Loucy (cell line): ENCODE measurements at regions not wholly inside any gene's neighbourhood (a gene's known extent, or its start where the extent isn't known, plus 50 kb on each side); places are given as distances from the start of the nearest gene placed in this dataset.

Experiments used
- H2AFZ ChIP-seq: fragments of 200-600 bp; sonication (generic); 2 replicates; pipeline ENCODE4 v1.6.0; 2016; ENCODE audit warnings: antibody characterized with exemption, mild to moderate bottlenecking, low read length, moderate library complexity
- H3F3A ChIP-seq: fragments of 200-600 bp; 2 replicates; pipeline ENCODE4 v1.6.0; 2016; ENCODE audit warnings: antibody characterized with exemption, low read depth, mild to moderate bottlenecking
- H3K27me3 ChIP-seq: fragments of 200-600 bp; sonication (generic); 2 replicates; pipeline ENCODE4 v1.6.1; 2014; ENCODE audit warnings: low read length, mild to moderate bottlenecking; ENCODE audit not compliant: insufficient read depth, poor library complexity, severe bottlenecking
- H3K36me3 ChIP-seq: fragments of 200-600 bp; sonication (generic); 2 replicates; pipeline ENCODE4 v1.6.1; 2016; ENCODE audit warnings: low read length; ENCODE audit not compliant: insufficient read depth
- H3K4me1 ChIP-seq: fragments of 200-600 bp; sonication (generic); 2 replicates; pipeline ENCODE4 v1.5.1; 2014; ENCODE audit warnings: low read length, mild to moderate bottlenecking; ENCODE audit not compliant: insufficient read depth, poor library complexity, severe bottlenecking
- H3K4me2 ChIP-seq: fragments of 200-600 bp; sonication (generic); 2 replicates; pipeline ENCODE4 v1.6.0; 2014; ENCODE audit warnings: antibody characterized with exemption, low read length, low read depth, mild to moderate bottlenecking; ENCODE audit not compliant: poor library complexity, severe bottlenecking
- H3K4me3 ChIP-seq: fragments of 200-600 bp; sonication (generic); 2 replicates; pipeline ENCODE4 v1.5.1; 2014; ENCODE audit warnings: low read length, mild to moderate bottlenecking, mixed read lengths; ENCODE audit not compliant: poor library complexity, severe bottlenecking
- H3K79me2 ChIP-seq: fragments of 200-600 bp; sonication (generic); 2 replicates; pipeline ENCODE4 v1.6.1; 2014; ENCODE audit warnings: low read length; ENCODE audit not compliant: insufficient read depth
- H3K9ac ChIP-seq: fragments of 200-600 bp; sonication (generic); 2 replicates; pipeline ENCODE4 v1.6.0; 2014; ENCODE audit warnings: mild to moderate bottlenecking, low read depth, low read length, moderate library complexity; ENCODE audit not compliant: poor library complexity, severe bottlenecking
- H3K9me2 ChIP-seq: fragments of 200-600 bp; sonication (generic); replicated peaks from 2 replicates; pipeline ENCODE4 v1.6.1; 2016; ENCODE audit warnings: low read depth, low read length, mixed read lengths
- H3K9me3 ChIP-seq: fragments of 200-600 bp; sonication (generic); 2 replicates; pipeline ENCODE4 v1.6.1; 2014; ENCODE audit warnings: mild to moderate bottlenecking, antibody characterized with exemption, low read length, low read depth; ENCODE audit not compliant: insufficient read depth
- H4K20me1 ChIP-seq: fragments of 200-600 bp; sonication (generic); 2 replicates; pipeline ENCODE4 v1.6.0; 2014; ENCODE audit warnings: antibody characterized with exemption, low read length, mild to moderate bottlenecking; ENCODE audit not compliant: insufficient read depth, poor library complexity, severe bottlenecking
- CTCF ChIP-seq: fragments of 200-600 bp; sonication (generic); conservative IDR thresholded peaks from 2 replicates; pipeline ENCODE4 v1.5.1; 2014; ENCODE audit warnings: mild to moderate bottlenecking, antibody characterized with exemption, low read length
- EZH2phosphoT487 ChIP-seq: fragments of 200-600 bp; IDR thresholded peaks from 2 replicates; pipeline ENCODE4 v1.6.1; 2018; ENCODE audit warnings: antibody characterized with exemption, mild to moderate bottlenecking, moderate library complexity, borderline replicate concordance

- Histone ChIP-seq H3K9me3 (no peaks in the 10 kb centered on the region), H3K9ac (no peak overlapping the region), H3K4me2 (no peak overlapping the region), H3K36me3 (no peaks in the 10 kb centered on the region), H3K27me3 (no peaks in the 10 kb centered on the region), H3K9me2 (no peaks in the 10 kb centered on the region), H2AFZ (no peak overlapping the region), H3K79me2 (no peaks in the 10 kb centered on the region), H3K4me3 (no peak overlapping the region), H3F3A (no peaks in the 10 kb centered on the region), H4K20me1 (no peaks in the 10 kb centered on the region), H3K4me1 (no peaks in the 10 kb centered on the region)
- TF ChIP-seq EZH2phosphoT487 (no peak), CTCF (no peak)
These were observed 73.2 kb downstream of the CBLL2 start for GRCh38 chrX:22345884-22346283.

GRCh38 chrX:22347491-22347890, 74.8 kb downstream of the CBLL2 start:
- H3K9ac ChIP-seq = no peak overlapping the region

GRCh38 chrX:22349116-22349515, 76.4 kb downstream of the CBLL2 start:
- no peaks in the 10 kb centered on the region for H4K20me1 ChIP-seq
- H3K9me3 ChIP-seq = no peaks in the 10 kb centered on the region
- no peaks in the 10 kb centered on the region for H3K79me2 ChIP-seq
- H3K4me3 ChIP-seq = no peak overlapping the region
- H3K9me2 ChIP-seq = no peaks in the 10 kb centered on the region
- no peak overlapping the region for H3K9ac ChIP-seq
- no peak overlapping the region for H3K4me2 ChIP-seq
- H3K4me1 ChIP-seq = no peaks in the 10 kb centered on the region
- no peak for TF ChIP-seq CTCF
- no peak for TF ChIP-seq EZH2phosphoT487
- H3F3A ChIP-seq = no peaks in the 10 kb centered on the region
- no peak overlapping the region for H2AFZ ChIP-seq
- no peaks in the 10 kb centered on the region for H3K27me3 ChIP-seq
- no peaks in the 10 kb centered on the region for H3K36me3 ChIP-seq

More at GRCh38 chrX:22347491-22347890, 74.8 kb downstream of the CBLL2 start:
- no peak overlapping the region for H3K4me3 ChIP-seq
- no peaks in the 10 kb centered on the region for H3K36me3 ChIP-seq
- H3K27me3 ChIP-seq = no peaks in the 10 kb centered on the region
- no peak overlapping the region for H3K4me2 ChIP-seq
- no peak for TF ChIP-seq CTCF
- H3K4me1 ChIP-seq = no peaks in the 10 kb centered on the region
- H3F3A ChIP-seq = no peaks in the 10 kb centered on the region
- H4K20me1 ChIP-seq = no peaks in the 10 kb centered on the region
- no peaks in the 10 kb centered on the region for H3K9me3 ChIP-seq
- H2AFZ ChIP-seq = no peak overlapping the region
- H3K79me2 ChIP-seq = no peaks in the 10 kb centered on the region
- H3K9me2 ChIP-seq = no peaks in the 10 kb centered on the region
